H9 (cell line): ENCODE measurements at regions not wholly inside any gene's neighbourhood (a gene's known extent, or its start where the extent isn't known, plus 50 kb on each side); places are given as distances from the start of the nearest gene placed in this dataset.

ENCODE experiments used
- DNase-seq: peaks from one replicate; pipeline ENCODE4 v3.0.0-alpha.2; 2017
- H2AFZ ChIP-seq: one replicate; pipeline ENCODE4 v1.6.1; 2013; ENCODE audit warnings: mild to moderate bottlenecking, low read length, control low read depth, moderate library complexity
- H2AK5ac ChIP-seq: 2 replicates; pipeline ENCODE4 v1.6.1; 2013; ENCODE audit warnings: low read length, control low read depth, mixed read lengths; ENCODE audit not compliant: insufficient read length
- H2BK120ac ChIP-seq: one replicate; pipeline ENCODE4 v1.6.1; 2013; ENCODE audit warnings: low read depth, mild to moderate bottlenecking, low read length, control low read depth, inconsistent platforms; ENCODE audit not compliant: poor library complexity, severe bottlenecking
- H2BK12ac ChIP-seq: 2 replicates; pipeline ENCODE4 v1.6.1; 2013; ENCODE audit warnings: low read length, control low read depth, mixed read lengths, low read depth; ENCODE audit not compliant: insufficient read length
- H2BK15ac ChIP-seq: 2 replicates; pipeline ENCODE4 v1.6.1; 2013; ENCODE audit warnings: low read depth, low read length, control low read depth
- H2BK20ac ChIP-seq: one replicate; pipeline ENCODE4 v1.6.1; 2013; ENCODE audit warnings: low read depth, mild to moderate bottlenecking, low read length, control low read depth, inconsistent platforms; ENCODE audit not compliant: poor library complexity, severe bottlenecking
- H2BK5ac ChIP-seq: 2 replicates; pipeline ENCODE4 v1.6.1; 2013; ENCODE audit warnings: low read length, control low read depth, mixed read lengths; ENCODE audit not compliant: insufficient read length
- H3K14ac ChIP-seq: 2 replicates; pipeline ENCODE4 v1.6.1; 2013; ENCODE audit warnings: low read length, control low read depth; ENCODE audit not compliant: insufficient read depth
- H3K18ac ChIP-seq: 2 replicates; pipeline ENCODE4 v1.6.1; 2013; ENCODE audit warnings: low read depth, mild to moderate bottlenecking, mixed read lengths, low read length, control low read depth; ENCODE audit not compliant: insufficient read length
- H3K23ac ChIP-seq: 2 replicates; pipeline ENCODE4 v1.6.1; 2013; ENCODE audit warnings: low read length, control low read depth, mixed read lengths, low read depth; ENCODE audit not compliant: insufficient read length
- H3K23me2 ChIP-seq: 2 replicates; pipeline ENCODE4 v1.6.1; 2013; ENCODE audit warnings: low read depth, mild to moderate bottlenecking, mixed read lengths, low read length, control low read depth; ENCODE audit not compliant: insufficient read length, poor library complexity, severe bottlenecking
- H3K27ac ChIP-seq: 2 replicates; pipeline ENCODE4 v1.5.1; 2013; ENCODE audit warnings: low read length, control low read depth, mixed read lengths, low read depth; ENCODE audit not compliant: insufficient read length
- H3K27me3 ChIP-seq: 2 replicates; pipeline ENCODE4 v1.6.1; 2013; ENCODE audit warnings: low read length, control low read depth, inconsistent platforms; ENCODE audit not compliant: insufficient read depth
- H3K4ac ChIP-seq: 2 replicates; pipeline ENCODE4 v1.6.1; 2013; ENCODE audit warnings: low read depth, mild to moderate bottlenecking, control low read depth, inconsistent platforms, low read length, moderate library complexity
- H3K4me1 ChIP-seq: 2 replicates; pipeline ENCODE4 v1.6.1; 2013; ENCODE audit warnings: low read length, control low read depth, inconsistent platforms; ENCODE audit not compliant: insufficient read depth
- H3K4me2 ChIP-seq: 2 replicates; pipeline ENCODE4 v1.6.1; 2013; ENCODE audit warnings: low read length, control low read depth, mixed read lengths; ENCODE audit not compliant: insufficient read length, insufficient read depth
- H3K56ac ChIP-seq: 2 replicates; pipeline ENCODE4 v1.6.1; 2013; ENCODE audit warnings: low read depth, mild to moderate bottlenecking, mixed read lengths, low read length, control low read depth; ENCODE audit not compliant: insufficient read length
- H3K79me1 ChIP-seq: 2 replicates; pipeline ENCODE4 v1.6.1; 2013; ENCODE audit warnings: low read depth, mild to moderate bottlenecking, moderate library complexity, low read length, control low read depth, inconsistent platforms; ENCODE audit not compliant: insufficient read depth, poor library complexity, severe bottlenecking
- H3K79me2 ChIP-seq: 2 replicates; pipeline ENCODE4 v1.6.1; 2013; ENCODE audit warnings: low read length, control low read depth, inconsistent platforms; ENCODE audit not compliant: insufficient read depth
- H3K9ac ChIP-seq: 2 replicates; pipeline ENCODE4 v1.6.1; 2013; ENCODE audit warnings: low read length, control low read depth, mixed read lengths; ENCODE audit not compliant: insufficient read length; ENCODE audit errors: extremely low read depth
- H3K9me3 ChIP-seq: one replicate; pipeline ENCODE4 v1.6.1; 2013; ENCODE audit warnings: low read depth, low read length, inconsistent platforms; ENCODE audit not compliant: control insufficient read depth
- H3T11ph ChIP-seq: one replicate; pipeline ENCODE4 v1.6.1; 2013; ENCODE audit warnings: mild to moderate bottlenecking, low read length, control low read depth, inconsistent platforms
- H4K20me1 ChIP-seq: one replicate; pipeline ENCODE4 v1.6.1; 2013; ENCODE audit not compliant: control insufficient read depth, insufficient read length, insufficient read depth
- H4K5ac ChIP-seq: 2 replicates; pipeline ENCODE4 v1.6.1; 2013; ENCODE audit warnings: low read depth, mild to moderate bottlenecking, mixed read lengths, low read length, control low read depth; ENCODE audit not compliant: insufficient read length
- H4K8ac ChIP-seq: replicated peaks from 2 replicates; pipeline ENCODE4 v1.6.1; 2013; ENCODE audit warnings: low read length, control low read depth, mixed read lengths, low read depth; ENCODE audit not compliant: insufficient read length
- H4K91ac ChIP-seq: 2 replicates; pipeline ENCODE4 v1.6.1; 2013; ENCODE audit warnings: low read depth, mild to moderate bottlenecking, moderate library complexity, mixed read lengths, low read length, control low read depth; ENCODE audit not compliant: insufficient read length
- H3K27ac Mint-ChIP-seq, 3 experiments: 2 replicates in 2 of 3; 3 replicates in 1 of 3; pipeline ENCODE4 v1.8.0; 2020 to 2021; ENCODE audit warnings: mixed read lengths in 3 of 3, mild to moderate bottlenecking in 1 of 3, moderate library complexity in 1 of 3
- H3K27me3 Mint-ChIP-seq: 2 replicates; pipeline ENCODE4 v1.8.0; 2021; ENCODE audit warnings: low read depth, mild to moderate bottlenecking, moderate library complexity, mixed read lengths
- H3K36me3 Mint-ChIP-seq, 3 experiments: 2 replicates in 2 of 3; 3 replicates in 1 of 3; pipeline ENCODE4 v1.8.0; 2020 to 2021; ENCODE audit warnings: low read depth in 3 of 3, mixed read lengths in 3 of 3; ENCODE audit not compliant: insufficient read depth in 1 of 3
- H3K4me1 Mint-ChIP-seq, 2 experiments: 2 replicates each; pipeline ENCODE4 v1.8.0; 2020; ENCODE audit warnings: mixed read lengths in 2 of 2
- H3K4me3 Mint-ChIP-seq, 2 experiments: 2 replicates in 1 of 2; 3 replicates in 1 of 2; pipeline ENCODE4 v1.8.0; 2020 to 2021; ENCODE audit warnings: mild to moderate bottlenecking in 2 of 2, mixed read lengths in 2 of 2, moderate library complexity in 1 of 2
- H3K9me3 Mint-ChIP-seq, 2 experiments: 2 replicates in 1 of 2; 3 replicates in 1 of 2; pipeline ENCODE4 v1.8.0; 2020; ENCODE audit warnings: mild to moderate bottlenecking in 2 of 2, mixed read lengths in 2 of 2, moderate library complexity in 1 of 2
- CTCF ChIP-seq: fragments of 200-600 bp; sonication (generic); conservative IDR thresholded peaks from 3 replicates; pipeline ENCODE4 v1.8.0; 2021; ENCODE audit warnings: antibody characterized with exemption, mild to moderate bottlenecking
- WGBS: extraction: QIAGEN DNeasy Blood & Tissue Kit; methylation state at CpG from one replicate; pipeline ENCODE4 v1.1.7; 2013; ENCODE audit warnings: missing lambda C conversion rate, low lambda C conversion rate, mixed read lengths; ENCODE audit not compliant: insufficient read length; ENCODE audit errors: extremely low coverage; 5-methylcytosine and 5-hydroxymethylcytosine counted together

- whole genome bisulfite sequencing, result no CpG with 5 or more reads among the region's 2 CpGs
- peaks cover 18% of the 10 kb centered on the region in 2 experiments for H3K4me1 Mint-ChIP-seq
- H2AFZ ChIP-seq, result no peak overlapping the region
Measured at GRCh38 chr4:124884316-124884715, 171.8 kb upstream of the ANKRD50 start.

More at GRCh38 chr4:124884316-124884715, 171.8 kb upstream of the ANKRD50 start:
- H4K5ac ChIP-seq, result no peak overlapping the region
- H2BK5ac ChIP-seq, result no peak overlapping the region
- no peak for TF ChIP-seq CTCF
- no peak overlapping the region for H3K4me2 ChIP-seq
- no peak overlapping the region for H3K27ac ChIP-seq
- no peak overlapping the region for H3T11ph ChIP-seq
- no peaks in the 10 kb centered on the region for H3K4me1 ChIP-seq
- no peak overlapping the region for H3K14ac ChIP-seq
- no peak overlapping the region for H2BK120ac ChIP-seq
- H3K4ac ChIP-seq, result no peak overlapping the region
- Mint-ChIP-seq H3K9me3 (no peaks in the 10 kb centered on the region), H3K36me3 (no peaks in the 10 kb centered on the region), H3K27me3 (no peaks in the 10 kb centered on the region), H3K4me3 (no peak overlapping the region), H3K27ac (peak overlapping the region in 2 of 3 experiments; percentile 28 to 84; a peak in 2 of 7 replicates)
- no peak overlapping the region for H2AK5ac ChIP-seq
- H2BK15ac ChIP-seq, result no peak overlapping the region
- no peak overlapping the region for H4K8ac ChIP-seq
- H4K20me1 ChIP-seq, result no peaks in the 10 kb centered on the region
- H2BK20ac ChIP-seq, result no peak overlapping the region
- no peak for DNase-seq
- no peaks in the 10 kb centered on the region for H3K79me2 ChIP-seq
- H3K9me3 ChIP-seq, result no peaks in the 10 kb centered on the region
- no peaks in the 10 kb centered on the region for H3K79me1 ChIP-seq
- no peak overlapping the region for H3K23ac ChIP-seq
- no peak overlapping the region for H3K18ac ChIP-seq
- H3K9ac ChIP-seq, result no peak overlapping the region
- H2BK12ac ChIP-seq, result no peak overlapping the region
- no peaks in the 10 kb centered on the region for H3K27me3 ChIP-seq
- H3K23me2 ChIP-seq, result no peaks in the 10 kb centered on the region
- H3K56ac ChIP-seq, result no peak overlapping the region
- H4K91ac ChIP-seq, result no peak overlapping the region
